Trophoblast cell (in vitro differentiated cells and primary cell): ENCODE measurements at regions not wholly inside any gene's neighbourhood (a gene's known extent, or its start where the extent isn't known, plus 50 kb on each side); places are given as distances from the start of the nearest gene placed in this dataset.

Source experiments
- DNase-seq, 2 donors: peaks; one replicate each; pipeline ENCODE4 v3.0.0-alpha.2; 2016
- H2AFZ ChIP-seq: 2 replicates; pipeline ENCODE4 v1.6.1; 2013; ENCODE audit warnings: low read length, moderate library complexity, mild to moderate bottlenecking; ENCODE audit not compliant: insufficient read depth, poor library complexity
- H2AK5ac ChIP-seq: 2 replicates; pipeline ENCODE4 v1.6.1; 2013; ENCODE audit warnings: mild to moderate bottlenecking, low read length
- H2BK120ac ChIP-seq: 2 replicates; pipeline ENCODE4 v1.6.1; 2013; ENCODE audit warnings: low read length, mild to moderate bottlenecking, moderate library complexity; ENCODE audit not compliant: insufficient read depth, poor library complexity
- H2BK12ac ChIP-seq: 2 replicates; pipeline ENCODE4 v1.6.1; 2013; ENCODE audit warnings: mild to moderate bottlenecking, low read length, moderate library complexity
- H2BK5ac ChIP-seq: 2 replicates; pipeline ENCODE4 v1.6.1; 2013; ENCODE audit warnings: low read length, low read depth, moderate library complexity, mild to moderate bottlenecking; ENCODE audit not compliant: poor library complexity
- H3K14ac ChIP-seq: 2 replicates; pipeline ENCODE4 v1.6.1; 2013; ENCODE audit warnings: mild to moderate bottlenecking, low read length
- H3K18ac ChIP-seq: 2 replicates; pipeline ENCODE4 v1.6.1; 2013; ENCODE audit warnings: mild to moderate bottlenecking, low read length
- H3K23ac ChIP-seq: 2 replicates; pipeline ENCODE4 v1.6.1; 2013; ENCODE audit warnings: low read length
- H3K27ac ChIP-seq: 2 replicates; pipeline ENCODE4 v1.5.1; 2013; ENCODE audit warnings: low read depth, mild to moderate bottlenecking, inconsistent platforms, low read length, moderate library complexity
- H3K27me3 ChIP-seq: 2 replicates; pipeline ENCODE4 v1.6.1; 2013; ENCODE audit warnings: inconsistent platforms, mild to moderate bottlenecking, low read length, moderate library complexity; ENCODE audit not compliant: insufficient read depth
- H3K36me3 ChIP-seq, 2 experiments: 1 replicate in 1 of 2; 2 replicates in 1 of 2; pipeline ENCODE4 v1.6.1; 2013; ENCODE audit warnings: low read length in 2 of 2, mild to moderate bottlenecking in 2 of 2, moderate library complexity in 1 of 2; ENCODE audit not compliant: insufficient read depth in 2 of 2, control insufficient read depth in 1 of 2
- H3K4ac ChIP-seq: 2 replicates; pipeline ENCODE4 v1.6.1; 2013; ENCODE audit warnings: low read depth, mild to moderate bottlenecking, low read length, moderate library complexity
- H3K4me1 ChIP-seq, 2 experiments: 1 replicate in 1 of 2; 2 replicates in 1 of 2; pipeline ENCODE4 v1.6.1; 2013; ENCODE audit warnings: low read length in 2 of 2, mild to moderate bottlenecking in 2 of 2, moderate library complexity in 1 of 2; ENCODE audit not compliant: insufficient read depth in 2 of 2, control insufficient read depth in 1 of 2
- H3K4me2 ChIP-seq: 2 replicates; pipeline ENCODE4 v1.6.1; 2013; ENCODE audit warnings: inconsistent platforms, mild to moderate bottlenecking, low read length, moderate library complexity
- H3K4me3 ChIP-seq: 2 replicates; pipeline ENCODE4 v1.5.1; 2013; ENCODE audit warnings: mild to moderate bottlenecking, low read depth, low read length, inconsistent platforms
- H3K79me1 ChIP-seq: one replicate; pipeline ENCODE4 v1.6.1; 2013; ENCODE audit warnings: low read length
- H3K79me2 ChIP-seq: 2 replicates; pipeline ENCODE4 v1.6.1; 2013; ENCODE audit warnings: low read length, mild to moderate bottlenecking; ENCODE audit not compliant: control insufficient read depth, insufficient read depth, poor library complexity
- H3K9ac ChIP-seq: 2 replicates; pipeline ENCODE4 v1.6.1; 2013; ENCODE audit warnings: mild to moderate bottlenecking, low read length
- H3K9me3 ChIP-seq: 2 replicates; pipeline ENCODE4 v1.6.1; 2013; ENCODE audit warnings: low read depth, mild to moderate bottlenecking, control low read depth, inconsistent platforms, low read length; ENCODE audit not compliant: insufficient read depth
- H4K12ac ChIP-seq: 2 replicates; pipeline ENCODE4 v1.6.1; 2013; ENCODE audit warnings: low read depth, mild to moderate bottlenecking, low read length, moderate library complexity
- H4K8ac ChIP-seq: 2 replicates; pipeline ENCODE4 v1.6.1; 2013; ENCODE audit warnings: low read depth, mild to moderate bottlenecking, low read length, moderate library complexity
- H4K91ac ChIP-seq: one replicate; pipeline ENCODE4 v1.6.1; 2013; ENCODE audit warnings: low read depth, mild to moderate bottlenecking, low read length, moderate library complexity
- WGBS: extraction: QIAGEN DNeasy Blood & Tissue Kit; methylation state at CpG from one replicate; pipeline ENCODE4 v1.1.7; 2013; ENCODE audit warnings: missing lambda C conversion rate; ENCODE audit not compliant: insufficient read length, insufficient coverage; ENCODE audit errors: extremely low coverage; 5-methylcytosine and 5-hydroxymethylcytosine counted together

GRCh38 chr12:75602106-75602505 is 90.7 kb upstream of the KRR1 start:
- Histone ChIP-seq H2AFZ (no peak overlapping the region), H3K23ac (no peak overlapping the region), H4K8ac (no peak overlapping the region), H3K36me3 (no peaks in the 10 kb centered on the region), H3K14ac (no peak overlapping the region), H3K79me1 (no peaks in the 10 kb centered on the region), H3K9ac (no peak overlapping the region), H2BK12ac (no peak overlapping the region), H3K9me3 (no peaks in the 10 kb centered on the region), H4K91ac (no peak overlapping the region), H3K4me1 (no peaks in the 10 kb centered on the region), H3K27ac (no peak overlapping the region), H3K27me3 (no peaks in the 10 kb centered on the region), H3K4ac (no peak overlapping the region), H2BK120ac (no peak overlapping the region), H3K18ac (no peak overlapping the region), H2AK5ac (no peak overlapping the region), H2BK5ac (no peak overlapping the region), H4K12ac (no peak overlapping the region), H3K4me3 (no peak overlapping the region), H3K4me2 (no peak overlapping the region), H3K79me2 (no peaks in the 10 kb centered on the region)
- no peak for DNase-seq
- no CpG with 5 or more reads among the region's 4 CpGs for WGBS

- Histone ChIP-seq H3K4ac (no peak overlapping the region), H3K79me1 (no peaks in the 10 kb centered on the region), H2BK12ac (no peak overlapping the region), H4K91ac (no peak overlapping the region), H2BK5ac (no peak overlapping the region), H3K4me2 (no peak overlapping the region), H3K14ac (no peak overlapping the region), H2BK120ac (no peak overlapping the region), H2AK5ac (no peak overlapping the region), H3K79me2 (no peaks in the 10 kb centered on the region), H3K27me3 (no peaks in the 10 kb centered on the region), H4K12ac (no peak overlapping the region), H3K23ac (no peak overlapping the region), H3K9ac (no peak overlapping the region), H3K4me3 (no peak overlapping the region), H3K27ac (no peak overlapping the region), H3K36me3 (no peaks in the 10 kb centered on the region), H2AFZ (no peak overlapping the region), H4K8ac (no peak overlapping the region), H3K18ac (no peak overlapping the region), H3K4me1 (no peaks in the 10 kb centered on the region), H3K9me3 (no peaks in the 10 kb centered on the region)
- WGBS, result no CpG with 5 or more reads among the region's 3 CpGs
- DNase-seq, result no peak
Measured at GRCh38 chr12:75600146-75600545, 88.7 kb upstream of the KRR1 start.

- WGBS, result no CpG with 5 or more reads among the region's 3 CpGs
- Histone ChIP-seq H2BK12ac (no peak overlapping the region), H4K8ac (no peak overlapping the region), H3K23ac (no peak overlapping the region), H2AK5ac (no peak overlapping the region), H3K4me2 (no peak overlapping the region), H3K27me3 (no peaks in the 10 kb centered on the region), H3K4me1 (no peaks in the 10 kb centered on the region), H3K14ac (no peak overlapping the region), H3K4ac (no peak overlapping the region), H3K9ac (no peak overlapping the region), H3K27ac (no peak overlapping the region), H4K12ac (no peak overlapping the region), H2AFZ (no peak overlapping the region), H2BK5ac (no peak overlapping the region), H3K18ac (no peak overlapping the region), H3K79me2 (no peaks in the 10 kb centered on the region), H3K36me3 (no peaks in the 10 kb centered on the region), H3K9me3 (no peaks in the 10 kb centered on the region), H4K91ac (no peak overlapping the region), H3K4me3 (no peak overlapping the region), H2BK120ac (no peak overlapping the region), H3K79me1 (no peaks in the 10 kb centered on the region)
- no peak for DNase-seq
Measured at GRCh38 chr12:75599061-75599460, 87.7 kb upstream of the KRR1 start.

- no peak overlapping the region for H2AK5ac ChIP-seq
- no peak overlapping the region for H2BK12ac ChIP-seq
- H2BK5ac ChIP-seq, result no peak overlapping the region
- no peaks in the 10 kb centered on the region for H3K79me2 ChIP-seq
- H2BK120ac ChIP-seq, result no peak overlapping the region
- no CpG with 5 or more reads among the region's 1 CpG for WGBS
- no peaks in the 10 kb centered on the region for H3K27me3 ChIP-seq
- no peak overlapping the region for H3K4me3 ChIP-seq
- no peak overlapping the region for H2AFZ ChIP-seq
- no peaks in the 10 kb centered on the region for H3K79me1 ChIP-seq
- no peak for DNase-seq
- no peak overlapping the region for H4K8ac ChIP-seq
- no peak overlapping the region for H3K4ac ChIP-seq
- no peak overlapping the region for H3K18ac ChIP-seq
- H3K36me3 ChIP-seq, result no peaks in the 10 kb centered on the region
- H3K27ac ChIP-seq, result no peak overlapping the region
- no peak overlapping the region for H3K14ac ChIP-seq
- no peak overlapping the region for H3K9ac ChIP-seq
- H3K4me1 ChIP-seq, result no peaks in the 10 kb centered on the region
- no peaks in the 10 kb centered on the region for H3K9me3 ChIP-seq
- H3K4me2 ChIP-seq, result no peak overlapping the region
- H4K91ac ChIP-seq, result no peak overlapping the region
- no peak overlapping the region for H3K23ac ChIP-seq
- no peak overlapping the region for H4K12ac ChIP-seq
Measured at GRCh38 chr12:75596406-75596805, 85.0 kb upstream of the KRR1 start.
